ENCODE measurements at regions not wholly inside any gene's neighbourhood (a gene's known extent, or its start where the extent isn't known, plus 50 kb on each side); places are given as distances from the start of the nearest gene placed in this dataset.

DNA sequence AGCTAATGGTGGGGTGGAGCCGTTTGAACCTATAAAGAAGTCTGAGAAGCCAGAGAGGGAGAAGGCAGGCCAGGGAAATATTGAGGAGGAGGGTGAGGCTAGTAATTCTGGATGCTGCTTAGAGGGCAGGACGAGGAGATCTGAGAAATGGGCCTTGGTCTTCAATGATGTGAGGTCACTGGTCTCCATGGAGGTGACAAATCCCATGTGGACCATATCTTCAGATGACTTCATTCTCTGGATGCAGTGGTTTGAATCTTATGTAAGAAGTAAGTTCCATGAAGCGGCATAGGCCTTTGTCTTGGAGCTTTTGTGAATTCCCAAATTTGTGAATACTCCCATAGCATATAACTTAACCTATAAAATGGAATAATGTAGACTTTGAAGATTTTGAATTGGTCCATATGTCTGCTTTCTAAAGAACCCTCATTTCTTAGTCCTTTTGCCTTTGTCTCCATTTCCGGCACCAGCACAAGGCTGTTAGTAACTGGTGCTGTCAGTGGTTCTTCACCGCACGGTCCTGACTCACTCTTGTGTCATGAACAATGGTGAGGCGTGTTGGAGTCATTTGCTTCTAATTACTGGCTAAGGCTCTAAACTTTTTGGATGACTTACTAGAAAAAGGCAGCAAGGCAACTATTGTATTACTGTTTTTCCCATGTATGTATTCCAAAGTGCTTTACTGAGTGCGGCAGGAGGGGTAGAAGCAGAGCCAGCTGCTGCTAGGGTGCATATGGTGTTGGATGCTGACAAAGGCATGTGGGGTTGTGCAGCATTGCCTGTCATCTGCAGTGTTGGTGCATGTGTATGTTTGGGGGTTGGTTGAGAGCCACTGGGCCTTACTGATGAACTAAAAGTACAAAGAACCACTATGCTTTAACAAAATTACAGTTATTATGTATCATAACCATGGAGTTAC is 279.3 kb upstream of the C2CD4B start:
- TF ChIP-seq, protein P1, sequence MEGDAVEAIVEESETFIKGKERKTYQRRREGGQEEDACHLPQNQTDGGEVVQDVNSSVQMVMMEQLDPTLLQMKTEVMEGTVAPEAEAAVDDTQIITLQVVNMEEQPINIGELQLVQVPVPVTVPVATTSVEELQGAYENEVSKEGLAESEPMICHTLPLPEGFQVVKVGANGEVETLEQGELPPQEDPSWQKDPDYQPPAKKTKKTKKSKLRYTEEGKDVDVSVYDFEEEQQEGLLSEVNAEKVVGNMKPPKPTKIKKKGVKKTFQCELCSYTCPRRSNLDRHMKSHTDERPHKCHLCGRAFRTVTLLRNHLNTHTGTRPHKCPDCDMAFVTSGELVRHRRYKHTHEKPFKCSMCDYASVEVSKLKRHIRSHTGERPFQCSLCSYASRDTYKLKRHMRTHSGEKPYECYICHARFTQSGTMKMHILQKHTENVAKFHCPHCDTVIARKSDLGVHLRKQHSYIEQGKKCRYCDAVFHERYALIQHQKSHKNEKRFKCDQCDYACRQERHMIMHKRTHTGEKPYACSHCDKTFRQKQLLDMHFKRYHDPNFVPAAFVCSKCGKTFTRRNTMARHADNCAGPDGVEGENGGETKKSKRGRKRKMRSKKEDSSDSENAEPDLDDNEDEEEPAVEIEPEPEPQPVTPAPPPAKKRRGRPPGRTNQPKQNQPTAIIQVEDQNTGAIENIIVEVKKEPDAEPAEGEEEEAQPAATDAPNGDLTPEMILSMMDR (IDR thresholded peaks at IDR 0.05) = no peak
- TF ChIP-seq POLR2A (IDR thresholded peaks at IDR 0.05) = no peak

All from heart left ventricle (tissue), 13 donors.